ENCODE measurements at regions not wholly inside any gene's neighbourhood (a gene's known extent, or its start where the extent isn't known, plus 50 kb on each side); places are given as distances from the start of the nearest gene placed in this dataset.
"Not testable (repeated sequence)": the region's sequence is repeated elsewhere in the genome, so short reads cannot be mapped to it uniquely, and the experiment has no call there.

DNA sequence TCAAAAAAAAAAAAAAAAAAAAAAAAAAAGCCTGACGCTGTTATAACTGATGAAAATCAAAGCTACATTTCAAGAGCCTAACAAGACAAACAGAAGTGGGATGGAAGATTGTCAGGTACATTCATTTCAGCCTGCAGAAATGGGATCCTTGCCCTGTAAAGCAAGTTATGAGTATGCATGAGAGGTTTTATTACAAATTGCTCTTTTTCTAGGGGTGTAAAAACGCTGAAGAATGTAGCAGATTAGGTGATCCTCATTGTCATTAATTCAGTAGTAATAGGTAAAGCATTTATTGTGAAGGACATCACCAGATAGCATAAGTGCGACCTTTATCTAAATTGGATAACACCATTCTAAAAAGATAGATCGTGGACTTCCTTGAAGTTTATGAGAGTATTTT lies 208.3 kb downstream of the KCNJ2 start:
- no peak for DNase-seq

GRCh38 chr17:70378076-70378475 lies 208.7 kb downstream of the KCNJ2 start:
- DNase-seq: no peak

DNA sequence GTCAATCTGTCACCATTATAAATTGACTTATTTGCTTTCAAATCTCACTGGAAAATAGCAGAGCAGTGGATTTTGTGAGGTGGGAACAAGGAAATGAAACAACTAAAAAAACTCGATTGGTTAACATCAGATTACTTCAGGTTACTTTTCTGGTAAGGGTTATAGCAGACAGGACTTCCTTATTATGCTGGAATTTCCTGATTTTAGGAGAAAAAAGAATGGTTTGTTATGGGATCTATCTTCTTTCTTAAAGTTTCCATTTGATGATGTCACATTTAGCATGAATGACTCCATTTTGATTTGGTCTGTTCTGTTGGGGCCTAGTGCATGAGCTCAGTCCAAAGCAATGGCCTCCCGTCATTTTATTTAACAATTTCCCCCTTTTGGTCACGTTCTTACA lies 210.6 kb downstream of the KCNJ2 start:
- no peak for DNase-seq

DNA sequence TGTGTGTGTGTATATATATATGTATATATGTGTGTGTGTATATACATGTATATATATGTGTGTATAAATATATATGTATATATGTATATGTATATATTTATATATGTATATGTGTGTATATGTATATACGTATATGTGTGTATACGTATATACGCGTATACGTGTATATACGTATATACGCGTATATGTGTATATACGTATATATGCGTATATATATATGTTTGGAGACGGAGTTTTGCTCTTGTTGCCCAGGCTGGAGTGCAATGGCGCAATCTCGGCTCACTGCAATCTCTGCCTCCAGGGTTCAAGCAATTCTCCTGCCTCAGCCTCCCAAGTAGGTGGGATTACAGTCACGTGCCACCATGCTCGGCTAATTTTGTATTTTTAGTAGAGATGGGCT lies 212.6 kb downstream of the KCNJ2 start:
- DNase-seq: not testable (repeated sequence)

DNA sequence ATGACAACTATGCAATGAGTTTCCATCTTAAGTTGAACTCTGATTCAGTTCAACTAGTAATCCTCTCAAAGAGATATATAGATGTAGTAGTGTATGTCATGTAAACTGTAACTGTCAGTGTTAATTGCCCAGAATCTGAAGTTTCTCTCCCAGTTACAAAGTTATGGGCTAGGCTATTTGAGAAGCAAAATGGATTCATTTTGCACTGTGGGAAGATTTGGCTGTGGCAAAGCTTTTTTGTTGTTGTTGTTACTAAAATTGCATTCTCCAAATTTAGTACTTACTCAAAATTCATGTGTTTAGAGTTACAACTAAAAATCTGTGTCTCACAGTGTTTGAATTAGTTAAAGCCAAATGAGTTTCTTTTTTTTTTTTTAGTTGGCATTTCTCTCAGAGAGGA lies 219.0 kb downstream of the KCNJ2 start:
- DNase-seq: no peak

- DNase-seq: not testable (repeated sequence)
These were observed 220.0 kb downstream of the KCNJ2 start for GRCh38 chr17:70389232-70389757.

DNA sequence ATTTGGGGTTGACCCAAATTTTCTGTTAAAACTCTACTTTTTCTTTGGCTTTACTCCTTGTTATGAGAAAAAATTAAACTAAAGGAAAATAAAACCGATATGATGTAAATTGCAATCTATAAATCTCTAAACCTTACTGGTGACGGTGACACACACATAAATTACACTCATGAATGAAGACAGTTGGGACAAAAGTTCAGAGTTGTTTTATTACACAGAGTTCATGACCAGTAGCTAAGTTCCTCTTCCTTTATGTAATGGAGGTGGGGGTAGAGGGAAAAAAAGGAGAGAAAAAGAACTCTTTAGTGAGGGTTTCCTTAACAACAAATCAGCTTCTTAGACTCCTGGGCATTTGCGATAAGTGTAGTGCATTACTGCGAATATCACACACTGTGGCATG lies 220.7 kb downstream of the KCNJ2 start:
- DNase-seq: no peak

DNA sequence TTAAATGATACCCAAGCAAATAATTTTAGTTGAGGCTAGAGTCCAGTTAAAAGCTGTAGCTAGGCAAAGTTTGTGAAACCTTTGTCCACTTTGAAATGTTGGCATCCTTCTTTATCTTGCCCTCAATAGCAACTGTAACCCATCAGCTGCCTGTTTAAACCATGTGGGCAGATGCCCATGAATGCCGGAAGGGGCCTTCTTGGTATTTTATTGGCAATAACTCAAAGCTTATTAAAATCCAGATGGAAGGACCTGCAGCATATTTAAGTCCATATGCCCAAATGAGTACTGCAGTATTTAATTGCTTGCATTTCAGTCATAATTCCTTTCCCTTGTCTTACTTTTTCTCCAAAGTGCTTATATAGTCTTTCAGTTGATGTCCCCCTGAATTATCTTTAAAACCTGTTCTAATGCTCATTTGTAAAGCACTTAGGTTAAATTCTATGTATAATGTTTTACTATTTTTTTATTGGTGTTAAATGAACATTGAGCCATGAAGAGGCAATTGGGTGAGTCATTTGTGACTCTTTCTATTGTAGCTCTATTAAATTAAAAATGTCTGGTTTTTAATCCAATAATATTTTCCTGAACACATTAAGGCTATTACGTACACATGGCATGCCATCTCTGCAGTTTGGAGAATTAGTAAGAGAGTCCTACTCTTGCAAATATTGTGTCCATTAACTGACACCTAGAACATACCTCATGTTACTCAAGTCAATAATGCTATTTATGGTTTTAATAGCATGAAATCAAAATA lies 225.3 kb downstream of the KCNJ2 start:
- DNase-seq: no peak

DNA sequence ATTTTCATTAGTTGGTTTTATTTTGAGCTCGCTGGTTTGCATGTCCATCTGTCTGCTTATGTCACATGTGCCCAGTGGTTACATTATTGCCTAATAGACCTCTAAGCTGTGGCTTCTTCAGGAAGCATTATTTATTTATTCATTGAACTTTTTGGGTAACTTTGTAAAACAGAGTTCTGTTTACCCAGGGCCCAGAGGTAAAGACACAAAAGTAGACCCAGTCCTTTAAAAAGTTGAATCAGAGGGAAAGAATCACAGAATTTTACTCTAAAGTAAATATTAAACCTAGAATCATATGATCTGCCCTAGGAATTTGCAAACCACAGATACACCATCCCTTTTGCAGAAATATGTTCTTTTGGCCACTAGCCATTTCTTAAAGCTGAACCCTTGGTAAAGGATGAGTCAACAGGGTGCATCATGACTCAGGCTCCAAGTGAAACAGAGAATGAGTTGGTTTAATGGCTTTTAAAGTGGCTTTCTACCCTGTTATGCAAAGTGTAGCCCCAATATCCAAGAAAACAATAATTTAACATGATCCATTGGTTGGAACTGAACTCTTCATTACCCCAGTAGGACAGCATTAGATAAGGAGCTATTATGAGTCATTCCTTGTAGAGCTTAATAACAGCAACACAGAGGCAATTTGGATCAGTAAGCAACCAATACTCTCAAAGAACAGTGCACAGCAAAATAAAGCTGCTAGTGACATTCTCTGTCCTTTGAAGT lies 236.3 kb downstream of the KCNJ2 start:
- DNase-seq: no peak

- no peak for DNase-seq
These were observed 238.2 kb downstream of the KCNJ2 start for GRCh38 chr17:70407506-70407905.

DNA sequence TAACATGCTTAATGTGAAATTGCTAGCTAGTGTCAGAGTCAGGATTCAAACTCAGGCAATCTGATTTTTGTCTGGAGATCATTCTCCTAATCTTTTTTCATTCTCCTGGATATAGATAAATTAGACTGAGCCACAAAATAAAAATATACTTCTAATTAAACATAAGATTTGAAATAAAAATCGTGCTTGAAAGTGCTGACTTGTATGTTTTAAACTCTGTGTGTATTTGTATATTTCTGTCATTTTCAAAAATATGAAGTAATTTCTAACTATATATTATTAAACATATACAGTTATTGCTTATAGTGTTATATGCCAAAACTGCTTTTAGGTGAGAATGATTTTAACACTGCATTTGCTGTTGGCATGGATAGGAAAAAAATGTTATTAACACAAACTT lies 239.4 kb downstream of the KCNJ2 start:
- DNase-seq: no peak

- DNase-seq: no peak
These were observed 245.0 kb downstream of the KCNJ2 start for GRCh38 chr17:70414300-70414699.

DNA sequence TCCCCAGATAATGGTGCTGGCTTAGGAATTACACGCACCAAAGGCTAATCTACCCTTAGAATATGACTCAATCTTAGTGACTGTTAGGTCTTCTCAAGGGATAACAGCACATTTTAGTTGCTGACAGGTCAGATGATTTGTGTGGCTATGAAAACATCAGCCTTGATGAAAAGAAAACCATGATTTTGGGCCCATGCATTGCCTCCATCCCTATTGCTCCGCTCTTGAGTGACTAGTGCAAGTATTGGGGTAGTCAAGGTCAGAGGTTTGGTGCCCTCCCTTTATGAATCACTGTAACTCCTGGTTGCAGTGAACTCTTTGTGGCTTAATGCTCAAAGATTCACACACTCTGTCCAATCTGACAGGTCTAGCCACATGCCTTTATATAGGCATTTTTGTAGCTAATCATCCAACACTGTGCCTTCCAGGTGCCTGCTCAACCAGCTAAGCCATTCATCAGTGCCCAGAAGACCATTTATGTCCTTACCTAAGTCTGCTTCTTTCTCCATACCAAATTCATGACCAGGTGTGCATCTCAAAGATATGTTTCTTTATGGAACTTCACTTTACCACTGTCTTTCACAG lies 251.6 kb downstream of the KCNJ2 start:
- DNase-seq: no peak

GRCh38 chr17:70422862-70423261 lies 253.5 kb downstream of the KCNJ2 start:
- DNase-seq: no peak

- no peak for DNase-seq
These were observed 254.2 kb downstream of the KCNJ2 start for GRCh38 chr17:70423562-70423961.

DNA sequence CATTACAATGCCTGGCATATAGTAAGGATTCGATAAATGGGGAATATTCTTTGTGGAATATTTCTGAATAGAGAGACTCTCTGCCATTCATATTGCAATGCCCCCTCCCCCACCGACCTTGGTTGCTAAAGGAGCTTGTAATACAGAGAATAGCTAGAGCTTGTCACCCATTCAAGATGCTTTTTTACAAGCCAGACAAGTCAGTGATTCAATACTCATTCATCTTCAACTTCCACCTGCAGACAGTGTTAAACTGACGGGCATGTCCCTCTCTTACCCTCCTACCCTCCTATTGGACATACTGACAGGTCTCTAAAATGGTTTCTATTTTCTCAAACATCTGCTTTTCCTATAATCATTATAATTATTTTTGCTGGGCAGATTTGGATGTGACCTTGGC lies 257.4 kb downstream of the KCNJ2 start:
- no peak for DNase-seq

DNA sequence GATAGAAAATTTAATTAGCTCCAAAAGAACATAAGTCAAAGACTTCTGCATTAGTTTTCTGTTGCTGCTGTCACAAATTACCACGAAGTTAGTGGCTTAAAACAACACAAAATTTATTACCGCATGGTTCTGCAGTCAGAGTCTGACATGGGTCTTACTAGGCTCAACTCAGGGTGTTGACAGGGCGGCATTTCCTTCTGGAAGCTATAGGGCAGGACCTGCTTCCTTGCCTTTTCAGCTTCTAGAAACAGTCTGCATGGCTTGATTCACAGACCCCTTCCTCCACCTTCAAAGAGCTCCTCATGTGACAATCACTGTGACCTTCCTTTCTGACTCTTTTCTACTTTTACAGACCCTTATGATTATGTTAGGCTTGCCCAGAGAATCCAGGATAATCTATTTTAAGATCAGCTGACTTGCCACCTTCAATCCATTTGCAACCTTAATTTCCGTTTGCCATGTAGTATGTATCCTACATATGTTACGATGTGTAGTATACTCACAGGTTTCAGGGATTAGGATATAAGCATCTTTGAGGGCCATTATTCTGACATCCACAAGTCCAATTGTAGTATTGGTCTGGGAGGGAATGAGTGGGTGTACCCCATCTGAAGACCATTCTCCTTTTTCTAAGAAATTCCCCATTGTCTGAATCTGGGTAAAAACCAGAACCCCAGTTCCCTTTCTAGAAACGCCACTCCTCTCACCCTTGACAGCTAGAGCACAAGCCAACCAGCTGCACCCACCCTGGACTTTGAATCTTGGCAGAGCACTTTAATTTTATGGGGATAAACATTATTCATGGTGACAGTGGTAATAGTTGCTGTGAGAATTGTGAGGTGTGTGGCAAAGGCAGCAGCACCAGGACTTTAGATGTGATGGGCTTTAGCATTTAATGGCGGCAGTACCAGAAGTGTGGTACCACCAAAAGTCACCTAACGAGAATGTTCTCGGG lies 265.5 kb downstream of the KCNJ2 start:
- no peak for DNase-seq

- DNase-seq: no peak
These were observed 268.3 kb downstream of the KCNJ2 start for GRCh38 chr17:70437656-70438055.

GRCh38 chr17:70446446-70446845 lies 277.1 kb downstream of the KCNJ2 start:
- DNase-seq: no peak

DNA sequence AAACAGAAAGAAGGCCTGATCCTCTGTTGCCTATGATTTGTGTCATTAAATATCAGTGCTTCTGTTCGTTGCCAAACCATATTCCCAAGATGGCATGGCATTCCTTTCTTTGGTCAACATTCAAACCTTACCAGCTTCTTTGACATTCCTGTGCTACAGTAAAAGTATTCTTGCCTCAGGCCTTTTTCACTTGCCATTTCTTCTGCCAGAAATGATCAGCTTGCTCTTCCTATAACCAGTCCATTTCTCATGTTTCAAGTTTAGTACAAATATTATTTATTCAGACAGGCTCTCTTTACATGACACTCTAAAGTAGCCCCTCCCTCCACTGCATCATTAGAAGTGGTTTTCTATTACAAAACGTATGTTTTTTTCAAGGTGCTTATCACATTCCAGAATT lies 278.3 kb downstream of the KCNJ2 start:
- no peak for DNase-seq

- DNase-seq: not testable (repeated sequence)
These were observed 283.7 kb downstream of the KCNJ2 start for GRCh38 chr17:70453075-70453474.

DNA sequence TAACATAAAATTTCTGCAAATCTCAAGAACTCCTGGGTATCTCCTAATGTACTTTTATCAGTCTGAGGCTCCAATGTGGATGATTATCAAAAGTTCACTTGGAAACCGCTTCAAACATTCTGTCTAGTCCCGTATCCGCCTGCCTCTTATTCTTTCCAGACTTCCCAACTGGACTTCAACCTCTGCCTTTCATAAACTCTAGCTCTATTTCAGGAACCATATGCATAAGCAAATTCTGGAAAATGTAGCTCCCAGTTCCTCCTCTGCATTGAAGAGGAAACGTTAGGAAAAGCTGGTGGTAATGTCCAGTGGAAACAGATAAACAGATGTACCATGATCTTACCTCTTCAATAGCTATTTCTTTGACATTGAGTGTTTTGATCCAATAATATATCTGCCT lies 285.0 kb downstream of the KCNJ2 start:
- DNase-seq: no peak

- no peak for DNase-seq
These were observed 285.6 kb downstream of the KCNJ2 start for GRCh38 chr17:70454908-70455307.

Measured in activated naive CD4-positive, alpha-beta T cell treated with anti-CD3 and anti-CD28 coated beads, Interleukin-2, amount 50 U/mL, for 16 hours (primary cell).